Kidney (tissue), 13 donors: ENCODE measurements at regions not wholly inside any gene's neighbourhood (a gene's known extent, or its start where the extent isn't known, plus 50 kb on each side); places are given as distances from the start of the nearest gene placed in this dataset.

Experiments used
- DNase-seq, 5 donors: peaks; one replicate each; pipeline ENCODE4 v3.0.0-alpha.2; 2013 to 2020
- FAIRE-seq: peaks from 2 replicates; lab custom pipeline; 2012; peaks lifted over from hg19 to GRCh38; lab: Jason Lieb, UNC
- H3K27ac ChIP-seq, 2 donors: one replicate each; pipeline ENCODE4 v1.7.0; 2013; ENCODE audit warnings: low read depth in 2 of 2, low read length in 2 of 2, inconsistent platforms in 1 of 2
- H3K27me3 ChIP-seq: one replicate; pipeline ENCODE4 v1.7.1; 2013; ENCODE audit warnings: low read length, inconsistent platforms; ENCODE audit not compliant: control insufficient read depth, insufficient read depth
- H3K36me3 ChIP-seq, 3 donors: one replicate each; pipeline versions ENCODE4 v1.7.0 to v1.7.1; 2013; ENCODE audit warnings: low read length in 3 of 3, control low read depth in 1 of 3, inconsistent platforms in 1 of 3; ENCODE audit not compliant: insufficient read depth in 3 of 3, control insufficient read depth in 2 of 3
- H3K4me1 ChIP-seq, 3 donors: one replicate each; pipeline versions ENCODE4 v1.7.0 to v1.7.1; 2013; ENCODE audit warnings: low read length in 3 of 3, inconsistent platforms in 1 of 3, low read depth in 1 of 3; ENCODE audit not compliant: control insufficient read depth in 2 of 3, insufficient read depth in 2 of 3
- H3K4me3 ChIP-seq, 3 donors: one replicate each; pipeline versions ENCODE4 v1.7.0 to v1.8.1; 2013; ENCODE audit warnings: low read length in 3 of 3, control low read depth in 1 of 3, inconsistent platforms in 1 of 3
- H3K9ac ChIP-seq, 3 donors: one replicate each; pipeline versions ENCODE4 v1.7.0 to v1.7.1; 2013; ENCODE audit warnings: low read length in 3 of 3, control low read depth in 1 of 3, inconsistent platforms in 1 of 3
- H3K9me3 ChIP-seq, 3 donors: one replicate each; pipeline versions ENCODE4 v1.7.0 to v1.7.1; 2013; ENCODE audit warnings: low read length in 3 of 3, control low read depth in 1 of 3, inconsistent platforms in 1 of 3; ENCODE audit not compliant: control insufficient read depth in 2 of 3, insufficient read depth in 1 of 3
- CTCF ChIP-seq: IDR thresholded peaks from 3 replicates; pipeline ENCODE4 v1.5.1; 2012; ENCODE audit warnings: mild to moderate bottlenecking, moderate library complexity, borderline replicate concordance; ENCODE audit not compliant: insufficient read depth; ENCODE audit errors: extremely low read depth
- intact Hi-C: fragments of 100-400 bp; cut with DNase I; formaldehyde crosslinking; loops from one replicate; pipeline ENCODE4 v1.11.1; 2022
- donor health status: control.
- donor health status: control.
- donor health status: control.
- donor health status: control.
- donor health status: control.
- donor health status: DM: yes; HTN: yes; CAD: no.
- donor health status: Normal renal cell carcinoma (clear cell type).

DNA sequence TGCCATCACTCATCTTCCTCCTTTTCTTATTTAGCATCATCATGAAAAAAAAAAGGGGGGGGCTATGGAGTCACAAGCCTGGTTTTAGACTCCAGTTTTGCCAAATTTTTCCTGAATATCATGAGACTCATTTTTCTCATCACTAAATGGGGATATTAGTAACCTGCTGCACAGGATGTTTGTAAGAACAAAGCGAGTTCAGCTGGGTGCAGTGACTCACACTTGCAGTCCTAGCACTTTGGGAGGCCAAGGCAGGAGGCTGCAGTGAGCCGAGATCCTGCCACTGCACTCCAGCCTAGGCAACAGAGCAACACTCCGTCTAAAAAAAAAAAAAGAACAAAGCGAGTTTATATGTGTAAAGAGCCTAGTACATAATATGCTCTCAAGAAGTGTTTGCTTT, 82.8 kb downstream of the TFAP2A start:
- no peaks in the 10 kb centered on the region for H3K36me3 ChIP-seq
- FAIRE-seq (no peak), DNase-seq (no peak)
- H3K4me3 ChIP-seq, result no peak overlapping the region
- no peak overlapping the region for H3K9ac ChIP-seq
- intact Hi-C loops, result no loop called here
- no peaks in the 10 kb centered on the region for H3K4me1 ChIP-seq
- no peaks in the 10 kb centered on the region for H3K27me3 ChIP-seq
- H3K9me3 ChIP-seq, result no peaks in the 10 kb centered on the region
- no peak overlapping the region for H3K27ac ChIP-seq
- no peak for TF ChIP-seq CTCF

DNA sequence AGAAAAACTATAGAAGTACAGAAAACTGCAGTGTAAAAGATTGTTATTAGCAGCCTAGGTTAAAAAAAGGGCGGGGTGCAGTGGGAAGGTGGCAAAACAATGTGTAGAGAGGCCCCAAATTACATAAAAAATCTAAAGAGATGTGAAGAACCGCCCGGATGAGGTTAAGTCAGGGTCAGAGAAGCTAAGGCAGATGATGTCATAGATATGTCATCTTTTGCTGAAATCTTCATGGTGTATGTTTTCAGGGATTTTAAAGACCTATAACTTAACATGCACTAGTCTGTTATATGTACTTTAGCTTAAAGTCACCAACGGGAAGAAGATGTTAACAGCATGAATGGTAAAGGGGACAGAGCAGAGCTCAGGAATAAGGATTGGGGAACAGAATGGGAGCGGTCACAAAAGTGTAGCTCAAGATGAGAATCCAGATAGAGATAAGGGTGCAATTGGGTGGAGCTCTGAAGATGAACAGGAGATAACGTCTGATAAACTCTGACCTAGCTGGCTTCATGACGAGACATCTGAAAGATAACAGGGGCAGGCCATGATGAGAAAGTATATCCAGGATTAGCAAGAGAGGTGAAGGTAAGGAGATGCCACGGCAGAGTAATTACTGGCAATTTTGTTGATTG, 83.4 kb downstream of the TFAP2A start:
- H3K27me3 ChIP-seq, result no peaks in the 10 kb centered on the region
- DNase-seq (no peak), FAIRE-seq (no peak)
- no peak overlapping the region for H3K9ac ChIP-seq
- H3K27ac ChIP-seq, result no peak overlapping the region
- H3K4me1 ChIP-seq, result no peaks in the 10 kb centered on the region
- H3K9me3 ChIP-seq, result no peaks in the 10 kb centered on the region
- intact Hi-C loops, result no loop called here
- TF ChIP-seq CTCF, result no peak
- no peak overlapping the region for H3K4me3 ChIP-seq
- H3K36me3 ChIP-seq, result no peaks in the 10 kb centered on the region

DNA sequence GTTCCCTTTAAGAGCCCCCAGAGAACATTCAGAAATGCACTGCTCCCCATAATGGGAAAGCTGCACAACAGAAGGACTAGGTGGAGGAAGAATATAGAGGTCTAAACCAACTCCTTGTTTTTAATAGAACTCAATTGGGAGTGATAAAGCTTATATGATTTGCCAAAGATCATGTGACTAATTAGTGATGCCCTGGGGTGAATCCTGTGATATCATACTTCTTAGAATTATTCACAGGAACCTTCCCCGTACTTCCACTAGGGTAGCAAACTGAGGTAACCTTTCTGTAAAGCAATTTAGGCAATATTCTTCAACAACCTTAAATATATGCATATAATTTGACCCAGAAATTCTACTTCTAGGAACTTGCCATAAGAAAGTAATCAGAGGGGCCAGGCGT, 84.4 kb downstream of the TFAP2A start:
- H3K36me3 ChIP-seq, result no peaks in the 10 kb centered on the region
- no peaks in the 10 kb centered on the region for H3K4me1 ChIP-seq
- DNase-seq (no peak), FAIRE-seq (no peak)
- H3K27me3 ChIP-seq, result no peaks in the 10 kb centered on the region
- H3K4me3 ChIP-seq, result no peak overlapping the region
- intact Hi-C loops, result no loop called here
- no peak overlapping the region for H3K27ac ChIP-seq
- H3K9me3 ChIP-seq, result no peaks in the 10 kb centered on the region
- no peak overlapping the region for H3K9ac ChIP-seq
- no peak for TF ChIP-seq CTCF

- Histone ChIP-seq H3K4me1 (no peaks in the 10 kb centered on the region), H3K27ac (no peak overlapping the region), H3K9ac (no peak overlapping the region), H3K4me3 (no peak overlapping the region), H3K36me3 (no peaks in the 10 kb centered on the region), H3K27me3 (no peaks in the 10 kb centered on the region), H3K9me3 (no peaks in the 10 kb centered on the region)
- intact Hi-C loops, result no loop called here
- TF ChIP-seq CTCF, result no peak
- no peak for FAIRE-seq
- no peak for DNase-seq
Measured at GRCh38 chr6:10323018-10323417, 91.9 kb downstream of the TFAP2A start.
